AG09319 (cell line): ENCODE measurements at regions not wholly inside any gene's neighbourhood (a gene's known extent, or its start where the extent isn't known, plus 50 kb on each side); places are given as distances from the start of the nearest gene placed in this dataset.

Experiments
- DNase-seq: peaks from one replicate; pipeline ENCODE4 v3.0.0-alpha.2; 2010; ENCODE audit warnings: low read depth; ENCODE audit errors: extremely low read depth
- TF ChIP-seq, protein P1 (sequence below): IDR thresholded peaks from 2 replicates; pipeline ENCODE4 v1.5.1; 2011; ENCODE audit warnings: low read depth, mild to moderate bottlenecking, inconsistent platforms, low read length, moderate library complexity

DNA sequence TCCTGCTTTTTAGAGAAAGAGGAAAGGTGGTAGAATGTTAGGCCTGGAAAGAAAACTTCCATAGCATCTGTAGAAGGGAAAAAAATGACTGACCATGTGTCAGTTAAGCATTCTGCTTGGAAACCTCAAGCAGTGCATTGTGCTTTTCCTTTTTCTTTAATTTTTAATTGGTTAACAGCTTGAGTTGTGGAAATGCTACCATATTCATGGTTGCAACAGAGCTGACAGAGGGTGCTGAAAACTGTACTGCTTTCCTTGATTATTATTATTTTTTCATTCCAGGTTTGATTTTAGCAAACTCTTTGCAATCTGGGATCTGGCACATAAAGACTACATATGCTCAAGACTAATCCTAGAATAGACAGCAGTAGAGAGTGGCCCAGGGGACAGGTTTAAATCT is 404.5 kb downstream of the EPHA4 start:
- DNase-seq = no peak
- TF ChIP-seq, protein P1, sequence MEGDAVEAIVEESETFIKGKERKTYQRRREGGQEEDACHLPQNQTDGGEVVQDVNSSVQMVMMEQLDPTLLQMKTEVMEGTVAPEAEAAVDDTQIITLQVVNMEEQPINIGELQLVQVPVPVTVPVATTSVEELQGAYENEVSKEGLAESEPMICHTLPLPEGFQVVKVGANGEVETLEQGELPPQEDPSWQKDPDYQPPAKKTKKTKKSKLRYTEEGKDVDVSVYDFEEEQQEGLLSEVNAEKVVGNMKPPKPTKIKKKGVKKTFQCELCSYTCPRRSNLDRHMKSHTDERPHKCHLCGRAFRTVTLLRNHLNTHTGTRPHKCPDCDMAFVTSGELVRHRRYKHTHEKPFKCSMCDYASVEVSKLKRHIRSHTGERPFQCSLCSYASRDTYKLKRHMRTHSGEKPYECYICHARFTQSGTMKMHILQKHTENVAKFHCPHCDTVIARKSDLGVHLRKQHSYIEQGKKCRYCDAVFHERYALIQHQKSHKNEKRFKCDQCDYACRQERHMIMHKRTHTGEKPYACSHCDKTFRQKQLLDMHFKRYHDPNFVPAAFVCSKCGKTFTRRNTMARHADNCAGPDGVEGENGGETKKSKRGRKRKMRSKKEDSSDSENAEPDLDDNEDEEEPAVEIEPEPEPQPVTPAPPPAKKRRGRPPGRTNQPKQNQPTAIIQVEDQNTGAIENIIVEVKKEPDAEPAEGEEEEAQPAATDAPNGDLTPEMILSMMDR = no peak

DNA sequence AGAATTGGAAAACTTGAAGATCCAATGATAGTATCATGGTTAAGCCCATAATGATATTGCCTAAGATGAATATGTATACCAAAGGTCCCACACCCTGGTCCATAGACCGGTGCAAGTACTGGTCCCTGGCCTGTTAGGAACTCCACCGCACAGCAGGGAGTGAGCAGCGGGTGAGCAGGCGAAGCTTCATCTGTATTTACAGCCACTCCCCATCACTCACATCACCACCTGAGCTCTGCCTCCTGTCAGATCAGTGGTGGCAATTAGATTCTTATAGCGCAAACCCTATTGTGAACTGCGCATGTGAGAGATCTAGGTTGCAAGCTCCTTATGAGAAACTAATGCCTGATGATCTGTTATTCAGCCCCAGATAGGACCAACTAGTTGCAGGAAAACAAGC is 402.4 kb downstream of the EPHA4 start:
- DNase-seq = no peak

DNA sequence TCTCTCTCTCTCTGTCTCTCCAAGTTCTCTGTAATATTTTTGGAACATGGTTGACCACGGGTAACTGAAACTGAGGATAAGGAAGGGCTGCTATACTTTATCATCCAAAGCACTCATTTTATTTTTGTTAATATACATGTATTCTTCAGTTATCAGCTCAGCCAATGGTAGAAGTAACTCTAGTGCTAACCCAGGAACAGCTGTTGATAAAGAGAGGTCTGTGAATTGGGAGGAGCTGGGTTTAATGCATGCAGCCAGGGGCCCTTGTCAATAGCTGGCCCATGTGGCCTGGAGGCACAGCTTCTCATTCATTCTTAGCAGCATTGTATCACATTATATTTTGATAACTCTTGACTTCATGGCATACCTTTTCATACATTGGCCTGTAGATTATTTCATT is 401.6 kb downstream of the EPHA4 start:
- TF ChIP-seq, protein P1 = no peak
- no peak for DNase-seq

More for the DNA sequence above, 402.4 kb downstream of the EPHA4 start:
- TF ChIP-seq, protein P1 = no peak

DNA sequence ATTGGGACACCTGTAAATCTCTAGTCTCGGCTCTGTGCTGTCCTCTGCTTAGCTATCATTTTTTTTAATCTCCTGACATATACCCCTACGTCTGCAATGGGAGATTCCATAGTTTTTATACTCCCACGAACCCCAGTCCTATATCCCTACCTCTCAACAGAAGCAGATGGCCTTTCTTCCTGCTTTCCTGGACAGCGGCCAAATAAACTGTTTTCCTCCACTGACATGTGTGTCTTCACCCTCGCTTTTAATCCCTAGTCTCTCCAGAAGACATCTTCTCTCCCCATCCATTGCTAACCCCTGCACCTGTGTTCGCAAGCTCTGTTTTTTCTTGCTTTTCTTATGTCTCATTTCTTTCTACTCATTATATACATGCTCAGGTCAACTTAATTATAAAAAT is 395.4 kb downstream of the EPHA4 start:
- TF ChIP-seq, protein P1 = no peak
- DNase-seq = no peak

DNA sequence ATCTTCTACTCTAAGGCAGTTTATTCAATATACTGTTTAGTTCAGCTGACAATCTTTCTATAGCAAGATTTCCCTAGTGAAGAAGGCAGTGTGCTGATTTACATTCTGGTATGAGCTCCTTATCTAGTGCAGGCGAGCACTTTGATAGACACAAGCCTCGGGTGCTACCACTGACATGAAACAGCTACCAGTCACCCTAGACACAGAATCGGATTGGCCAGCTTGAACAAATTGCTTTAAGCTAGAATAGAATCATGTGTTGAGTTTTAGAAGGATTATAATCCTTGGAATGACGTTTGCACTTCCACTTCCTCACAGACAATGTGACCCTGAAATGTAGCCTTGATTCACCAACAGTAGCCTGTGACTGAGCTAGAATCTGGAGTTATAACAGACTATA is 394.0 kb downstream of the EPHA4 start:
- TF ChIP-seq, protein P1 = no peak
- no peak for DNase-seq

DNA sequence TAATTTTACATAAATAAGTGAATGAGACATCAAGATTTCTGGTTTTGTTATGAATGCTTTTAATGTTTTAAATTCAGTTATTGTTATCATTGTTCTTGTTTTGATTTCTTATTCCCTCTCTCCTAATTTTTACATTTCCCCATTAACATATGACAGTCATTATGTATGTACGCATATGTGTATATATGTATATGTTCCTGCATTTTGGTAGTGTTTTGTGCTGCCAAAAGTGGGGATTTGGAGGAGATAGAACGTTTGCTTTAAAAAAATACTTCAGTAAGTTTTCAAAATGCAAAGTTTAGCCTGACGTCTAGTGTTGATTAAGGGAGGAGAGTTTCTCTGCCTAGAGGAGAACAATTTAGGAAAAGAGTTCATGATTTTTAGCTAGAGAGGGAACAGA is 385.2 kb downstream of the EPHA4 start:
- TF ChIP-seq, protein P1 = no peak

DNA sequence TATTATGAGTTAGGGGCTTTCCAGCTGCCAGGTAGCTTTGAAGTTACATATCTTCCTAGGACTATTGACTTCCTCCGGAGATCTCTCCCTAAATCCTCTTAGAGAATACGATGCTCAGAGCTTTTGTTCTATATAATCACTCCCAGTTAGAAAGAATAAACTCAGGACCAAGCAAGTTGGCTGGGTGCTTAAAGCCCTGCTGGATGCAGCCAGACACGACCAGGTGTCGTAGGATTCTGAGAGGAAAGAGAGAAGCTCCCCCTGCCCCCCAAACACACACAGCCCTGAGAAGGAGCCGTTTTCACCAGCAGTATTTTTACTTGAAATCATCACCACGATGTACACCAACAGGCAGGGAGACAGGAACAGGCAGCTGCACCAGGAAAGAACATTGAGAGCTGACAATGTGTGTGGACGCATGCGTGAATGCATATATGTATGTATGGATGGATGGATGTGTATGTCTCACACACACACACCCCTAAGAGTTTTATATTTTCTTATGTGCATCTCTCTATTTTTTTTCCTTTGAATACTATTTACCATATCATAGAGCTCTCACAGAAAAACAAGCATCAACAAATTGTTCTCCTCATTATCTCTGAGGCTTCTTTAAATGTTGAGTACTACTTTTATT is 382.6 kb downstream of the EPHA4 start:
- TF ChIP-seq, protein P1 = no peak
- DNase-seq = no peak

More for the DNA sequence above, 385.2 kb downstream of the EPHA4 start:
- no peak for DNase-seq
